ENCODE measurements at regions not wholly inside any gene's neighbourhood (a gene's known extent, or its start where the extent isn't known, plus 50 kb on each side); places are given as distances from the start of the nearest gene placed in this dataset.

GRCh38 chr6:111987295-111987694 is 66.6 kb upstream of the CCN6 start:
- TF ChIP-seq POLR2AphosphoS5 (IDR thresholded peaks at IDR 0.05; ENCODE audit: low read depth, low read length) = no peak
- TF ChIP-seq TAF1 (IDR thresholded peaks at IDR 0.05; ENCODE audit: borderline replicate concordance, low read depth, low read length) = no peak

Measured in GM12892 (cell line).